ENCODE measurements at regions not wholly inside any gene's neighbourhood (a gene's known extent, or its start where the extent isn't known, plus 50 kb on each side); places are given as distances from the start of the nearest gene placed in this dataset.

DNA sequence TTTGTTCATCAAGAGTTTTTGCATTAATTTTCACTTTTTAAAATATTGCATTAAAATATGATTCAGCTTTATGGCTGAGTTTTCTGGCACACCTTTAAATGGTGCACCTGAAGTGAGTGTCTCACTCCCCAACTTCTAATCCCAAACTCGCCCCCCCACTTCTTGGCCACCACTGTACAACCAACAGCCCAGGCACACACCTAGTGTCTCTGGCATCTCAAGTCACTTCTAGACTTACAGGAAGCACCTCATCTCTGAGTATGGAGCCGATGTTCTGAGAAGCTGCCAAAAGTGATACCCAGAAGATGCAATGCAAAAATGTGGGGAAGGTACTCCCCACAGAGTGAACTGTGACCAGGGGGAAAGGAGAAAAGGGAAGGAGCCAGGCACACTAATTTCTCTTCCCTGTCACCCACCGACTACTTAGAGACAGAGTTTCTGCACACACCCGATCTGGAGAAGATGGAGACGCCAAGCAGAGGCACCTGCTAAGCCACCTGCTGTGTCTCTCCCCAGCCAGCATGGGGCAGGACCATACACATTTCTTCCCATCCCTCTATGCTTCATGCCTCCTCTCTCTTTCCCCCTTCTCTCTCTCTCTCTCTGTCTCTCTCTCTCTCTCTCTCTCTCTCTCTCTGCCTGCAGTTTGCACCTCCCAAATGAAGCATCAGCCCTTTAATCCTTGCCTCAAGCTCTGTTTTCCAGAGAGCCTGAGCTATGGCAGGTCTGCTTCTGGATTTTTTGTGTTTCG lies 155.3 kb upstream of the ZNF507 start:
- DNase-seq: no peak

DNA sequence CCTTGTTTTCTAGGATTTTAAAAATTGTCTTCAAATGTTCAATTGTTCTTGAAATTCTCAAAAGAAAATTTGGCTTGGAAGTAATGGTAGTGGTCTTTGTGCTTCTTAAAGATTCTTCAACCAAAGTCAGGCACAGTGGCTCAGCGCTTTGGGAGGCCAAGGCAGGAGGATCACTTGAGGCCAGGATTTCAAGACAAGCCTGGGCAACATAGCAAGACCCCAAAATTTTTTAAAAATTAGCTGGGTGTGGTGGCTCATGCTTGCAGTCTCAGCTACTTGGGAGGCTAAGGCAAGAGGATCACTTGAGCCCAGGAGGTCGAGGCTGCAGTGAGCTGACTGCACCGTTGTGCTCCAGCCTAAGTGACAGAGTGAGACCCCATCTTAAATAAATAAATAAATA lies 153.5 kb upstream of the ZNF507 start:
- no peak for DNase-seq

DNA sequence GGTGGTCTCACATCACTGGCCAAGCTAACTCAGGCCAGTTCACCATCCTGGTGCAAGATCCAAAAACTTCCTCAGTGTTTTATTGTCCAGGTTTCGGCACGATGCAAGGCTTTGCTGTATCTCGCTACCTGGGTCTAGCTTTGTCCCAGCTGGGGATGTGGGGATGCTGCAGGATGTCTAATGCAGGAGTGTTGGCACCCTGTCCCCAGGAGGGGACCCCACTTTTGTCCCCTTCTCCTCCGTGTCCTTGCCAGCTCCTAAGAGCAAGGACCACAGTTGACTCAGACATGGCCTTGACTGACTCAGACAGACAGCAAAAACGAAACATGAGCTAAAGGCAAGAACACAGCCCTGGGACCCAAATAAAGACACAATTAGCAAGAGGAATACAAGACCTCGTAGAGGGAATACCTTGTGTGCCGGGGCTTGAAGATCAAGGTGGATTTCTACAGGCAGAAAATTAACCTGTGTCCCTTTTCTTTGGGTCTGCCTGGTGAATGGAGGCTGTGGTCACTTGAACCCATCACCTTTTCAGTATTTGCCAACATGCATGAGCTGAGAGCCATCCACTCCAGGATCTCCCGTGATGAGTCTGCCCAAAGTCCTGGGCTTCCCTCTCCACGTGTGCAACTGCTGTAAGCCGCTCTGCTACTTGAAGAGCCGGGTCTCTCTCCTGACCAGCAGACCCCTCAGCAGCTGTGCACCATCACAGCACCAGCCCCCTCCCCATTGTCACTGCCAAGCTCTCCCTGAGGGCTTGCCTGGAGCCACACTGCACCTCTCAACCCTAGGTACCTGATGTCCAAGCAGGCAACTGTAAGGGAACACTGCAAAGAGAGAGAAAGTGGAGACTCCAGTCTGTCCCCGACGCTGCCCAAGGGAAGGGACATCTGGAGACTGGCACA lies 149.5 kb upstream of the ZNF507 start:
- no peak for DNase-seq

DNA sequence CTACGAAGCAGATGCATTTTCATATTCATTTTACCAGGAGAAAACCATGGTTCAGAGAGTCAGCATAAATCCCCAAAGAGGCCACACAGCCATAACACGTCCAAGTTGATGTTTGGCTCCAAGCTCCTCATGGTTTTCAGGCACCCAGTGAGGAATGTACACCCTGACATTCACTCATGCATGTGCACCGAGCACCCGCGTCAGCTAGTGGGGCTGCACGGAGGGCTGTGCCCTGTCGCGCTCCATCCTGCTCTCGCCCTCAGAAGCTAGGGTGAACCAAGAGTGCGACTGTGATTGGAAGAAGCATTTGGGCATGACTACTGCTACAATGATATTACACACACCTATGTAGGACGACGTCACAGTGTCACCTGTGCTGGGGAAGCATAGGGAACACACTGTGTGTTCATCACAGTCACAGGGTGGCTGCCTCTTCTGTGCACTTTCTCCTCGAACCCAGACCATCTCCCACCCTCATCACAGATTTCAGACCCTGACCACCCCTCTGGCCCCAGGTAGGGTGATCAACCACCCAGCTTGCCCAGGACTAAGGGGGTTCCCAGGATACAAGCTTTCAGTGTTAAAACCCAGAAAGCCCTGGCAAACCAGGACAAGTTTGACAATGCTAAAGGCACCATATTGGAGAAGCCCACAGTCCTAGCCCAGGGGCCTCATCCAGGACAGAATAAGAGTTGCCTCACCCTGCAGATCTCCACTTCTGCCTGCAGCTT lies 148.6 kb upstream of the ZNF507 start:
- DNase-seq: no peak

DNA sequence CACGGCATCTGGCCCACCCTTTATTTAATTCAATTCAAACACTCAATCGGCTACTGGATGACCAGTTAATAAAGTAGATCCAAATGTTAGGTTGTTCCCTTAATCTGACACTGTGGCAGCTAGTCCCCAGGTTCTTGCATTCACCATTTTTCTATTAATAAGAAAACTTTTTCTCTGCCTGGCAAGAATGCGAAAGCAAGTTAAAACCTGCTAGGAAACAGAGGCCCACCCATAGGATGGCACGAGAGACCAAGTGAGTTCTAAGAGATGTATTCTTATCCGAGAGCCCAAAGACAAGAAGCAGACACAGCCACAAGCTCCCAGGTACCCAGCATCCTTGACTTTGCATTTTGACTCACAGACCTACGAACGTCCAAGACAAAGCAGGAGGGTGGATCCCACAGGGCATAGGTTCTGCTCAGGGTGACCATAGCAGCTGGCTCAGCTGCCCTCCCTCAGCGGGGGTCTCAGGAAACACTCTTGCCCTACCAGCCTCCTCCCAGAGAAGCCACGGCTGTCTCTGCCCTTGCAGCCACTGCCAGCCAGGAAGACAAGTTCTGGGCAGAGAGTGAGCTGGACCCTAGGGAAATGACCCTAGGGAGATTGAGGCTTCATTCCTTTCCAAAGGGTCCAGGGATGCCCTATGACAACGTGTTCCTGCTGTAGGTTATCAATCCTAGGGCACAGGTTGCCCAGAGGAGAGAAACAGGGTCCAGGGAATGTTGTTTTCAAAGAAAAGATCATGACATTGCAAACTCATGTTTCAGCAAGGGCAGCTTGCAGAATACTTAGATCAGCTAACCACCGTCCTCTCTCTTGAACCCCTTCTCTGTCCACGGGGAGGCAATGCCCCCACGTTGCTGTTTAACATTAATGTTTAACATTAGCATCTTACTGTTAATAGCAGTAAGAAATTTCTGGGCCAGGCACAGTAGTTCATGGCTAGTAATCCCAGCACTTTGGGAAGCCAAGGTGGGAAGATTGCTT lies 147.2 kb upstream of the ZNF507 start:
- no peak for DNase-seq

DNA sequence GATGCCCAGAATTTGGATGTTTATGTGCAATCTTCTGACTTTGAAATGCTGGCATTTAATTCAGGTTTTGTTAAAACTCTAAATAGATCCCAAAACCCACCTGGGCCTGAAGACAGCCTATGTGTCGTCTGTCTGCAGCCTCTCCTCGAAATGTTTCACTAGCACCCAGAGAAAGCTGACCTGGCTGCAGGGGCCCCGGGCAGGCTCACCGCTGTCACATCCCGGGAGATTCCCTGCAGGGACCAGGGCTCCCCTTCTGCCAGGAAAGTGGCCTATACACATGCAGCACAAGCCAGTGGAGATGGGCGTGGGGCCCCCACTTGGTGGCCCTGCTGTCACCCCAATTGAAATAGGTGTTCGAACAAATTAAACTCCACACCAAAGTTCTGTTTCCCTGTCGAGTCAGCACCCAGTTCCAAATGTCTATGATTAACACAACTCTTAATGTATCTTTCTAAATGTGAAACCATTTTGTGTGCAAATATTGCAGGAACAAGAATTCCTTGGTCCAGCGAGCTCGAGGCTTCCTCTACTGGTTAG lies 145.8 kb upstream of the ZNF507 start:
- DNase-seq: no peak

DNA sequence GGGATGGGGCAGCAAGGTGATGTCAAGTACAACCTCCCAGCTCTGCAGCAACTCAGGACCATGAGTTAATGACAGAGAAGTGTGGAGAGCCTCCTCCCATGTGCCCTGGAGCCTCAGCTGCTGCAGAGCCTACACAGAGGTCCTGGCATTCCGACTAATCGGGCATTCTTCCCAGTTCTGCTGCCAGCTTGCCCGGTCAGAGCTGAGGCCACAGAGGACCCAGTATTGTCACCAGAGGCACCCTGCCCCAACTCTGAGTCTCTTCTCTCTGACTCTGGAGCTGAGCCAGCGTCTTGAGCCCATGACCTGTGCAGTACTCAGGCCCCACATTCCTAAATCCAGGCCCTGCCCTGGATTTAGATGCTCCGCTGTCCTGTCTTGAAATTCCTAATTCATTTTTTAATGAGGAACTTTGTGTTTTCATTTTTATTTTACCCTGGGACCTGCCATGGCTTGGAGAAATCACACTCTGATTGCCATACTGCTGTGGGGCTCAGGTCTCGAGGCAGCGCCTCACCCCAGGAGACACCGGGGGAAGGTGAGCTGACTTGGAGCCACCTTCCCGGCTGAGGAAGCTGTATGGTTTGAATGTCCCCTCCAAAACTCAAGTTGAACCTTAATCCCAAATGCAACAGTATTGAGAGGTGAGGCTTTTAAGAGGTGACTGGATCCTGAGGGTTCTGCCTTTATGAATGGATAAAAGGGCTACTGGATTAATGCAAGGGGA lies 144.9 kb upstream of the ZNF507 start:
- no peak for DNase-seq

DNA sequence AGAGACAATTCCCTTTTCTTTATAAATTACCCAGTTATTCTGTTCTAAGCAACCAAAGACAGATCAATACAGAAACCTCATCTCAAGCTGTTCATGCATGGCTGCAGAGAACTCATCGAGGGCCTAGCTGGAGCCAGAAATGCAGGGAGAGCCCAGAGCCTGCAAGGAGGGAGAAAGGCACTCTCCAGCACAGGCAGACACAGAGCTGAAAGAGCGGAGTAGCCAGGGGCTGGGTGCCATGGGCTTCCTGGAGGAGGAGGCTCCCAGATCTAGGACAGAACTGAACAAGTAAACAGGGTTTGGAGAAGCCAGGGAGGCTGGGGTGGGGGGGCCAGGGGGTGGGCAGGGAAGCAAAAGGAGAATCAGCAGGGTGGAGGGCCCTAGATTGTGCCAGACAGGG lies 144.2 kb upstream of the ZNF507 start:
- no peak for DNase-seq

DNA sequence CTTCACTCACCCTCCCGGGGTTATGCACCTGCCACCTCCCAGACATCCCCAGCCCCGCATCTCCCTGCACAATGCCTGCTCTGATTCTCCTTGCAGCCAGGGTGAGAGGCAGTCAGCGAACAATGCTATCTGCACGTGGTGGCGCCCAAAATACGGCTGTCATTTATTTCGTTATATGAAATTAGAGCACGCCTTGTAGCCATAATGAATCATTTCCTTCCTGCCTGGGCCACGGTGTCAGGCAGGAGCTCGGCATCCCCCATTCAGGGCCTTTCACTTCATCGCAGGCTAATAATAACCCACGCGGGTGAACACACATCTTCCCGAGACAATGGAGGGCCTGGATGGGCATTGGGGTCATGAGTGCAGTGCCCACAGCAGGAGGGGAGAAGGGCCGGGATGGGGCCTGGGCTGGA lies 143.8 kb upstream of the ZNF507 start:
- peak; percentile 66 for DNase-seq

DNA sequence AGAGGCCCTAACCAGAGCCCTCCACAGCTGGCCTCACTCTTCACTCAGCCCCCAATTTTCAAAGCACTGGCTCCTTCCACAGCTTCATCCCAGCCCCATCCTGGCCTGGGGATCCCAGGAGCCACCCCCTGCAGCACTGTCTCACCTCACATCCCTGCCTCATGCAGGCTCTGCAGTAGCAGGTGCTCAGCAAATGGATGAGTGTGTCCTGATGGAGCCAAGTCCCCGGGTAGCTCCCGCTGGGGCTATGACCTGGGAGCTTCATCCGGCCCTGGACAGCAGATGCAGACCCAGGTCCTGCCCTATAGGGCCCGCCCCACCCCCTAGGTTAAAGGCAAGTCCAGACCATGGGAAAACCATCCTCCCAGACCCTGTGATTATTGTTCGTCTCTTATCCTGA lies 143.2 kb upstream of the ZNF507 start:
- no peak for DNase-seq

DNA sequence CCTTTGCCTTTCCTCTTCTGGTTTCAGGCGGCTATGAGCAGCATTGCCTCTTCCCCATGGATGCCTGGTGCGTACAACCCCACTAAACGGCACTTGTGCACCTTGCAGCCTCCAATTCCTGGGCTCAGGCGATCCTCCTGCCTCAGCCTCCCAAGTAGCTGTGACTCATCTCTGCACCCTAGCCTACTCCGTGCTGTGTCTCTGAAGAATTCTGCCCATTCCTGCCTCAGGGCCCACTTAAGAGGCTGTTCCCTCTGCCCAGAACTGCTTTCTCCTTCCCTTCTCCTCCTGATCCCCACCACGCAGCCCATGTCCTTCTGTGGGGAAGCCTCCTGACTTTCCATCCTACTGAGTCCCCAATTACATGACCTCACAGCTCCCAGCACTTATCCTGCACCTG lies 142.2 kb upstream of the ZNF507 start:
- no peak for DNase-seq

DNA sequence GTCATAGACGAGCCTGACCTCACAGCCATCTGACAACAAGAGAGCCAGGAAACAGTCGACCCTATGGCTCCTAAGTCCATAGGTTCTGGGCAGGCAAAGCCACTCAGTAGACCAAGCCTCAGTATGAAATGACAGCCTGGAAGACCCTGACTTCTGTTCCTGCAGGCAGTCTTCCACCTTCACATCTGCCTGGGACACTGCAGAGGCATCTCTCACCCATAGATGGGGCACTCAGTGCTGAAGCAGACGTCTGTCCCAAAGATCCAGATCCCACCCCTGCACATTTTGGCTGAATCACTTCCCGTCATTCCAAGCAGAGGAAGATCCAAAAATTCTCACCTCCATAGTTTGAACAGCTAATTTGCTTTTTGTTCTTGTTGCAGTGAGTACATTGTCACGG lies 139.3 kb upstream of the ZNF507 start:
- no peak for DNase-seq

DNA sequence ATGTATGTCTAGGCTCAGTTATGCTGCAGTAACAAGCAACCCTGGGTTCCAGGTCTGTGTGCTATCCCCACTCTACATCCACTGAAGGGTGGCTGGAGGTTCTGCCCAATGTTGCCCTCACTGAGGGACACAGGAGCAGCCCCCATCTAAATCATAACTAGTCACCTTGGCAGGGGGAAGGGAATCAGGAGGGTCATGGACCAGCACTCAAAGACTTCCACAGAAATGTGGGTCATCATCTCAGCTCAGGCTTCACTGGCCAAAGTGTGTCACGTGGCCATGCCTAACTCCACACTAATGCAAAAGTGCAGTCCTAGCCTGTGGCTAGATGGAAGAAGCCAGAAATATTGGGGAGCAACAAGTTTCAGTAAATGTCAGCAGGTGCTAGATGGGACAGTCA lies 137.3 kb upstream of the ZNF507 start:
- no peak for DNase-seq

DNA sequence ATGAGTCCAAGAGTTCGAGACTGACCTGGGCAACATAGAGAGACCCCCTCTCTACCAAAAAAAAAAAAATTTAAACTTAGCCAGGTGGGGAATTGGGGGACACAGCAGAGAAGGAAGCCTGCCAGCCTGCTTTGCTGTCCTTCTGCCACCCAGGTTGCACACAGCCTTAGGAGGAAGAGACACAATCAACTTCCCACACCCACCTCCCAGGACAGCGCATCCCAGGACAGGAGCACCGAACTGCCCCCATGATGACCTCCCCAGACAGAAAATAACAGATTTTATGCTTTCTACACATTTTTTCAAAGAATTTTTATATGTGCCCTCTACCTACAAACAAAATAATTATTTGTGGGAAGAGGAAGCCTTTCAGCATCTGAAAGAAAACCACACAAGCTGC lies 126.0 kb upstream of the ZNF507 start:
- no peak for DNase-seq

DNA sequence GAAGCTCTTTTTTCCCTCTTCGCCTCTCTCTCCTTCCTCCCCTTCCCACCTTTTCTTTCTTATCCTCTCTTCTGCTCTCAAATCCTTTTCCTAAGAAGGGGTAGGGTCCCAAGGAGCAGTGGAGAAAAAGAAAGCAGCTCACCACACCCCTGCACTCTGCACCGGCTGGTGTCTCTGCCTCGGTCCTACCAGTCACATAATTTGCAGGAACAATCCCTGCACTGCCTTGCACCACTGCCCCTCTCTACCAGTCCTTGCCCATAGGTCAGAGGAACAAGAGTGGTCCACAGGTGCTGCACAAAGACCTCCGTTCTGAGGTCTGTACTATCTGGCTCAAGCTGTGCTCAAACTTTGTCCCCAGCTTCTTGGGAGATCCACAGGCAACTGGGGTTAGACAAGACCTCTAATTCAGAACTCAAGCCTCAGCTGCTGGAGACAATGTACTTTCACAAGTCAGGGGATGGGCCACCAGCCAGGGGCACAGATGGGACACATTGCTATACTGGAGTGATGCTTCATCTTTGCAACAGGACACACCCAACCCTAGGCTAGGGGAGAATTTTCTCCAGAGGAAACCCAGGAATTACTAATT lies 125.4 kb upstream of the ZNF507 start:
- no peak for DNase-seq

DNA sequence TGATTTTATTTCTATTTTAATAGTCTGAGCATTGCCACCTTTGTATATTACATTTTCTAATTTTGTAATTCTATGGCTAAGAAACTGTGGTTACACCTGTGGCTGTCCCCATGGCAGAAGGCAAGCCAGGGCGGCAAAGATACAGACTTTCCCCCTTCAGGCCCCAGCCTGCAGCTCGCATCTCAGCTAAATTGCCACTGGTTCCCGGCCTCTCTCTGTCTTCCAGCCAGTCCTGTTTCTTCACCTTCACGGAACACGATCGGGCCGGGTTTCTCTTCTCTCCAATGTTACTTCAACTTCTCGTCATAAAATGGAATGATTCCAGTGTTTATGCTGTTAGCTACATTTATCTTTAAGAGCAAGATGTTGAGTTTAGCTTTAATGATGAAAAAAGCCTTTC lies 124.5 kb upstream of the ZNF507 start:
- DNase-seq: no peak

DNA sequence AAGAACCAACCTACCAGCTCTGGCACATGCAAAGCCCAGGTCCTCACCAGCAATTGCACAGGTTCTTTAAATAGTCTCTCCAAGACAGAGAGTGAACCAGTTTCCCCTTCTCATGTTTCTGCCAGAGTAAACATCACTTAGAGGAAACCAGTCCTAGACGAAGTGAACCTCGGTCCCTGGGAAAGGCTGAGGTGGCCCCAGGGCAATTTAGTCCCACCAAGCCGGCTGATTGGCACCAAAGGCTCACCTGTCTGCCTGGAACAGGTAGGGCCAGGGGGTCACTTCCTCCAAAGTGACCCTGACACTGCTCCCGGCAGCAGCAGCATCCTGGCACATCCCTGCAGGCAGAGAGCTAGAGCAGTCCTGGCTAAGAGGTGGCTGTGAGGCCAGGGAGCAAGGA lies 122.9 kb upstream of the ZNF507 start:
- no peak for DNase-seq

DNA sequence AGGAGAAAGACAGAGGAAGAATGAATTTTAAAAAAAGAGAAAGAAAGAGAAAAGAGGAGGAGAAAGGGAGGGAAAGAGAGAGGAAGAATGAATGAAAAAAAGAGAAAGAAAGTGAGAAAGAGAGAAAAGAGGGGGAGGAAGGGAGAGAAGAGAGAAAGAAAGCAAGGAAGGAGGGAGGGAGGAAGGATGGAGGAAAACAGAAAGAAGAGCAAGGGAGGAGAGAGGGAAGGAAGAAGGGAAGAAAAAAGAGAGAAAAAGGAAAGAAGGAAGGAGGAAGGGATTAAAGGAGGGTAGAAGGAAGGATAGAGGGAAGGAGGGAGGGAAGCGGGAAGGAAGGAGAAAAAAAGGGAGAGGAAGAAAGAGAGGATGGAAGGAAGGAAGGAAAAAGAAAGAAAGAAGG lies 122.3 kb upstream of the ZNF507 start:
- no peak for DNase-seq

DNA sequence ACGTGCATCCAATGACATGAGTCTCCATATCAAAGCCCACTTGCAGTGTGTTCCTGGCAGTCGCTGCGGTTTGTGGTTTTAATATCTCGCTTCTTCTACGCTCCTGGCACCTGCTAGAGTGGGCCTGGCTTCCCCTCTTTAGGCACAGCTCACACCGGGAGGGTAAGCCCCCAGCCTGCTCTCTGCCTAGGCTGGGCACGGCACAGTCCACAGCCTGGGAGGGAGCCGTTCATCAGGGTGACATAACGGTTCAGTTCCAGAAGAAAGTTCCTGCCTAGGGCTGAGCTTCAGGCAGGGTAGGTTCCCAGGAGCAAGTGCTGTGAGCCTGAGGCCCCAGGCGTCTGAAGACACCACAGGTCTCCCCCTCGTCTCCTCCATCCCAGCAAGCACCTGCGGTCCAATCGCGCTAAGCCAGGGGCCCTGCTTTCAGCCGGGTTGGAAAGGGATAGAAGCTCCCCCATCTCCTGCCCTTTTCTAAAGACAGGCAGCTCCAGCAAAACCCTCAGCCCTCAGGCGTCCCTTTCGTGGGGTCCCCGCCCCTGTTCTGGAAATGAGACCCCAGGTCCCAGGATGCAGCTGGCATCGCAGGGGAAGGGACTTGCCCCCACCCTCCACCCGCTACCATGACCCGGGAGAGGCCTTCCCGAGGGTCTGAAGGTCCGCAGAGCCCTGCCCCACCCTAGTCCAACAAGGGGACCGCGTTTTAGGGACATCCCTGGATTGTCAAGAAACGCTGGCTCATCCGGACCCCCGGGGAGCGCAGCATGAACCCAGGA lies 121.6 kb upstream of the ZNF507 start:
- no peak for DNase-seq
